HG02885 (cell line): ENCODE measurements at regions not wholly inside any gene's neighbourhood (a gene's known extent, or its start where the extent isn't known, plus 50 kb on each side); places are given as distances from the start of the nearest gene placed in this dataset.
"Not testable (repeated sequence)": the region's sequence is repeated elsewhere in the genome, so short reads cannot be mapped to it uniquely, and the experiment has no call there.

Experiments used
- ATAC-seq: cut with Tn5 transposase; IDR thresholded peaks from one replicate; pipeline ENCODE4 v1.9.1; 2021; ENCODE audit warnings: mild to moderate bottlenecking; ENCODE audit not compliant: unreplicated experiment, poor library complexity

- ATAC-seq: not testable (repeated sequence)
These were observed 202.4 kb upstream of the PRSS16 start for GRCh38 chr6:27045131-27045530.

GRCh38 chr6:27047725-27048124 lies 199.8 kb upstream of the PRSS16 start:
- not testable (repeated sequence) for ATAC-seq

GRCh38 chr6:27049863-27050781 lies 197.4 kb upstream of the PRSS16 start:
- no peak for ATAC-seq

GRCh38 chr6:27052082-27052730 lies 195.3 kb upstream of the PRSS16 start:
- not testable (repeated sequence) for ATAC-seq

DNA sequence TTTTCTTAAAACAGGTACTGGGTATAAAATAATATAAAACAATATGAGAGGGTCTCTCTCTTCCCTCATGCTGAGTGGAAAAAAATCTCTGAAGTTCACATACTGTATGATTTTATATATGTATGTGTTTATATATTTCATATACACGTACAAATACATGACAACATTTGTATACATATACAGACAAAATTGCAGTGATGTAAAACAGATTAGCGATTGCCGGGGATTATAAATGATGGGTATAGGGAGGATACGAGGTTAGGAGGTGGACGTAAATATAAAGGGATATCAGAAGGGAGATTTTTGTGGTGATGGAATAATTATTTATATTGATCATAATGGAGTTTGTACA lies 194.8 kb upstream of the PRSS16 start:
- no peak for ATAC-seq

DNA sequence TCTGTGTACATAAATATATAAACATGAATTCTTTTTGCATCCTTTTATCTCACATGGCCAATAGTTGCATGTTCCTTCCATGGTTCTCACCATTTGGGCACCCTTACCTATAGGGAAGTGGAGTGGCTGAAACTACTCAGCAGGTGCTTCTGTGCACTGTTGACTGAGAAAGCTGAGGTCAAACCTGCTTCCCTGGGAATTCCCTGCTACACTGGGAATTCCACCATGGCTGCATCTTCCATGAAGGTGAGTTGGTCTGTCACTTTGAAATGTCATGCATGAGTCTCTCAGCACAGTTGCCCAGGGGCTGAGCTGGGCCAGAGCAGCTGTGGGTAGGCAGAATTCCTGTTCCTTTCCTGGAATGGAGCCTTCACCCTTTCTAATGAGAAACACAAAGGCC lies 193.8 kb upstream of the PRSS16 start:
- no peak for ATAC-seq

GRCh38 chr6:27056615-27057014 lies 190.9 kb upstream of the PRSS16 start:
- no peak for ATAC-seq

DNA sequence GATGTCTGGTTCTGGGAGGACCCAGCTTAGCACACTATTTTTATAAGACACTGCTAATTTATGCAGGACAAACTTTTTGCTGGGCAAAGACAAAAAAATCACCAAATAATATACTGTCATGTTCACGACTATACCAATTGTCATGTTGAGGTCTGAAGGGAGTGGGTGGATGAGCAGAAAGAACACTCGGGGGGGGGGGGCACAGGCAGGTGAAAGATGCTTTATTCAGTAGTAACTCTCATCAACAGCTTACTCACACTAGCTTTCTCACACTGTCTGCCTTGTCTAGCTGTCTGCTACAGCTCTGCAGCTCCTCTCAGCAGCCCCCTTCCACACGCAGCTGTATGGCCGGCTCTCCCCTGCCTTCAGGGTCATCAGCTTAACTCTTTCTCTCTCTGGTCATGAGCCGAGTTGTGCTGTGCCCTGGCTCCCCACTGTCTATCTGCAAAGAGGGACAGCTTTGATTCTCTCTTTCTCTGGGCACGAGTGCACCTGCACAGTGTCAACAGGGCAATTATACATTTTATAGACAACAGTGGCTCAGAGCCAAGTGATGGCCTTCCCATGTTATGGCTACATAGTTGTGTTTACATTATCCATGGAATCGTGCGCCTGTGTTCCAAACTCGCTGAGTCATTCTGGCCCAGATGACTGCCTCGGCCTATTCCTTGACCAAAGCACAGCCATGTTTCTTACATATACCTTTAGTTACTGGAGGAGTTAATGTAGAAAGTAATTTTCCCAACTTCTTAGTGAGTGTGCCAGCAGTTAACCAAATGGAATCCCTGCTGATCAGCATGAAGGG lies 187.7 kb upstream of the PRSS16 start:
- no peak for ATAC-seq

DNA sequence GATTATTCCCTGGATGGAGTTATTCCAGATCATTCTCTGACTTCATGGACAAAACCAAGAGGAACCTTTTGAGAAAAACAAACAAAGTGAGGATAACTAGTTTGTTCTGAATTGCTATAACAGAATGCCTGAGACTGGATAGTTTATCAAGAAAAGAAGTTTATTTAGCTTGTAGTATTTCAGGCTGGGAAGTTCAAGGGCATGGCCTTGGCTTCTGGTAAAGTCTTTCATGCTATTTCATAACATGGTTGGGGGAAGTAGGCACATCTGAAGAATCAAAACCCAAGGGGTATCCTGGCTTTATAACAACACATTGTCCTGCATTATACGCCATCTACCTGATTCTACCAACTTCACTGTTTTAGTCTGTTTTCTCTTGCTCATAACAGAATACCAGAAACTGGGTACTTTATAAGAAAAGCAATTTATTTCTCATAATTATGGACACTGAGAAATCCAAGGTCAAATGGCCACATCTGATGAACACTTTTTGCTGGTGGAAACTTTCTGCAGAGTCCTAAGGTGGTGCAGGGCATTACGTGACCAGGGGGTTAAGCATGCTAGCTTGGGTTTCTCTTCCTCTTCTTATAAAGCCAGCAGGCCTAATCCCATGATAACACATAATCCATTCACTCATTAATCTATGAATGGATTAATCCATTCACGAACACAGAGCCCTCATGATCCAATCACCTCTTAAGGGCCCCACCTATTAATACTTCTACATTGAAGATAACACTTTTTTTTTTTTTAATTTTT lies 186.1 kb upstream of the PRSS16 start:
- no peak for ATAC-seq

- no peak for ATAC-seq
These were observed 184.7 kb upstream of the PRSS16 start for GRCh38 chr6:27062755-27063154.

DNA sequence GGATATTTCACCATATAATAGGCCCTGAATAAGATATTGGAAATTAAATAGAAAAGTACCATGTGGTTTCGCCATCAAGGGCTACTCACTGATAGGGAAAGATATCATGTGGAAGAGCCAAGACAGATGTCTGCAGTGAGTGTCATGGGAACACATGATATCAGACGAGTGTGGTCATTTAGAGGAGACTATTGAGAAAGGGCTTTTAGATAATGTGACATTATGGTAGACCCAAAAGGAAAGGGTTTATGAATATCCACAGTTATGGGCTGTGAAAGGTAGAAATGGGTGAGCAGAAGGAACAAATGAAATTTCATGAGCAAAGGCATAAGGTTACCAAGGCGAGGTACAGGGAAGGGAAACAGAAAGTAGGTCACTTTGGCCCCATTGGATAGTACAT lies 182.3 kb upstream of the PRSS16 start:
- no peak for ATAC-seq

DNA sequence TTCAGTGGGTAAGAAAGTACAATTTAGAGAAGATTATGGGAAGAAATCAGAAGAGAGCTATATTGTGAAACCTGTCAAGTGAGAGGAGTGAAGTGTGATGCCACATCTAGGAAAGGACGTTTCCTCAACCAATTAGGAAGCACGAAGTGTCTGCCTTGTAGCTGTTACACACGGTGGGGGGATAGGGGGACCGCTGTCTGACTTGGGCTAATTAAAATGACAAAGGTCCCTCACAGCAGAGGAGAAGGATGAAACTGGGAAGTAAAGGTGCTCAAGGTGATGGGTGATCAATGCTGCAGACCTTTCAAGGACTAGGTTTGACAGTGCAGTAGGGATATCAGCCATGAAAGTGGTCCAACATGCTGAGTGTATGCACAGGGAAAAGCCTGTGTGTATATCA lies 181.1 kb upstream of the PRSS16 start:
- ATAC-seq: no peak

- ATAC-seq: no peak
These were observed 180.7 kb upstream of the PRSS16 start for GRCh38 chr6:27066802-27067201.

DNA sequence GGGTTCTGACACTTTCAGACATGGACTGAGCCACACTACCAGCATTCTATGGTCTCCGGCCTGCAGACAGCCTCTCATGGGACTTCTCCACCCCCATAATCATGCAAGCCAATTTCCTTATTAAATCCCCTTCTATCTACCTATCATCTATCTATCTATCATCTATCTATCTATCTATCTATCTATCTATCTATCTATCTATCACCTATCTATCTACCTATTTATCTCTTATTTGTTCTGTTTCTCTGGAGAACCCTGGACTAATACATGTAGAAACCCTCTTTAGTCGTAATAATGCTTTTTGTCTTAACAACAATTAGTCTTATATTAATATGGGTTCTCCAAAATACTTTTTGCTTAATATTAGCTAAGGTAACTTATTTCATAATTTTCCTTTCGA lies 174.1 kb upstream of the PRSS16 start:
- ATAC-seq: no peak

DNA sequence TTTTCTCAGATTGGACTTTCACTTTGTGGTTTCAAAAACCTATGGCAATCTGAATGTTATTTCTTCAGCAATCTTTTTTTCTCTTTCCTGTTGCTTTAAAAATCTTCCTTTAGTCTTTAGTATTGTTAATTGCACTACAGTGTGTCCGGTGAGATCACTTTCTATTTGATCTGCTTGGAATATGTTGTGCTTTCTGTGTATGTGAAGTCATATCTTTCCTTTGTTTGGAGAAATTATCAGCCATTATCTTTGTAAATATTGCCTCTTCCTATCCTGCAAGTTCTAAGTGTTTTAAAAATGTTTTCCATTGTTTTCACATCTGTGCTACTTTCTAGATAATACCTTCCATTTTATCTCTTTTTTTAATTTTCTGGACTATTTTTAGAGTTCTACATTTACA lies 171.4 kb upstream of the PRSS16 start:
- ATAC-seq: no peak

GRCh38 chr6:27078734-27079357 lies 168.7 kb upstream of the PRSS16 start:
- ATAC-seq: peak; percentile 83

DNA sequence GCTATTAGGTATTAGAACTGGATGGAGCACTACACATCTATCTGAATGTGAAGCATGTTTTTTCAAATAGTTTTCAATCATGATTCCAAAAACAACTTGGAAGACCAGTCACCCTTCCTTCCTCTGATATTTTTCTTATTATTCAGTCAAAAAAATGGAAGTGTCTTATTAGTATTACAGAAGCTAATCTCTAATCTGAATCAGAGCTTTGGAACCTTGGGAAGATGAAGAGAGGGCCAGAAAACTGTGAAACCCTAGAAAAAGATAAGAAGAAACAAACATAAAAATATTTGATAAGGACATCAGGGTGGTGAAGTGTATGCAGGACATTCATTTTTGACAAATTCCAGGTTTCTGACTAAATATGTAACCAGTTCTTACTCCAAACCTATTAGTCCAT lies 166.3 kb upstream of the PRSS16 start:
- ATAC-seq: no peak

DNA sequence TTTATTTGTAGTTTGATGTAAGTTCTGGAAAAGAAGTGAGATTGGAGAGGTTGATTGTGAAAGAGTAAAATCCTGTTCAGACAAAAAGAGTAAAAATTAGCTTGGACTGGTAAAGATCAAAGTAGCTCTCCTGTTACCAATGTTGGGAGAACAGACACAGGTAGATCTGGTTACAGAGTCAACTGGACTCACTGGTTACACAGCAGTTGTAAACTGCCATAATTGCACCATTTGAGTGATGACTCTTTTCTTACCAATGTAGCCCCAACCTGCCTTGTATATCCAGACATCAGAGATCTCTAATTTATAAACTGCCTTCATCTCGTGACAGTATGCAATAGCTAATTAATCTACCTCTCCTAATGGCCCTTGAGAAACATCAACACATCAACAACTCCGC lies 165.6 kb upstream of the PRSS16 start:
- ATAC-seq: no peak

GRCh38 chr6:27088068-27088467 lies 159.4 kb upstream of the PRSS16 start:
- no peak for ATAC-seq
